HG03045 (cell line): ENCODE measurements at regions not wholly inside any gene's neighbourhood (a gene's known extent, or its start where the extent isn't known, plus 50 kb on each side); places are given as distances from the start of the nearest gene placed in this dataset.

ENCODE experiments used
- ATAC-seq: cut with Tn5 transposase; IDR thresholded peaks from one replicate; pipeline ENCODE4 v1.9.1; 2021; ENCODE audit warnings: mild to moderate bottlenecking, moderate library complexity; ENCODE audit not compliant: unreplicated experiment

- no peak for ATAC-seq
These were observed 53.4 kb upstream of the NAV3 start for GRCh38 chr12:77777274-77777673.

DNA sequence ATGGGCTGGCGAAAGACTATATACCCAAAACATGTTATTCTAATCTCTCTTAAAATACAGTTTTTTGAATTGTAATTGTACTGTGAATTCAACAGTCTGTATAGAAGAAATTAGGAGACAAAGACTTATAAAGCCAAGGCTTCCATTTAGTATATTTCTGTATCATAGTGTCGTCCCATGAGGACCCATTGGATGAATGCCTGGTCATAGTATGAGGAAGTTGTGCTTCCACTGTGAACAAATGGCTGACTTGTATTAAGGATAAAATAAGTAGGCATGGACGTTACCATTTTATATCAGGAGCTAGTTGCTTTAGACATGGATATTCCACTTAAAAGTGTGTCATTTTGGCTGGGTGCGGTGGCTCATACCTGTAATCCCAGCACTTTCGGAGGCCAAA, 55.9 kb upstream of the NAV3 start:
- ATAC-seq, result no peak

DNA sequence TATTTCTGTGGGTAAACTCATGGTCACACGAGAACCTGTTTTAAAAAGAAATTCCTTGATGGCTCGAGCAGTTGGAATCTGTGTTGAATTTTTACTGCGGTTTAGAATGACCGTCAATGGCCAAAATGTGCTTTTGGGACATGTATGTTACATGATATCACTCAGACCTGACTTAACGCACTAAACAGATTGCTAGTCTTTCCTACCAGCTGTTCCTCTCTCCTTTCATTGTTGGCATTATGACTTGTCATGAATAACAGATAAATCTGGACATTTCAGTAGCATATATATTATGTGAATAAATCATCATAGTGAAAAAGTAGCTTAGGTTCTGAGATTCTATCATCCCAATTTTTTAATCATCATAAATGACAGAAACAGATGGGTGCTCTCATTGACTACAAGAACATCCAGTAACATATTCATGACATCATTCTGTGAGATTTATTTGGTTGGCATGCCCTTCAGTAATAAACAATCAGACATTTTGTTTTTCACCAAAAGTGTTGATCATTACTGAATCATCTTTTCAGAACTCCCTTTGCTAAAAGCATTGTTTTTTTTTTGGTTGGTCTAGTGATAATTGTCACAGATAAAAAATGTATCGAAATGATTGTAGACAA, 57.9 kb upstream of the NAV3 start:
- ATAC-seq, result no peak

- no peak for ATAC-seq
These were observed 62.1 kb upstream of the NAV3 start for GRCh38 chr12:77768558-77768957.

DNA sequence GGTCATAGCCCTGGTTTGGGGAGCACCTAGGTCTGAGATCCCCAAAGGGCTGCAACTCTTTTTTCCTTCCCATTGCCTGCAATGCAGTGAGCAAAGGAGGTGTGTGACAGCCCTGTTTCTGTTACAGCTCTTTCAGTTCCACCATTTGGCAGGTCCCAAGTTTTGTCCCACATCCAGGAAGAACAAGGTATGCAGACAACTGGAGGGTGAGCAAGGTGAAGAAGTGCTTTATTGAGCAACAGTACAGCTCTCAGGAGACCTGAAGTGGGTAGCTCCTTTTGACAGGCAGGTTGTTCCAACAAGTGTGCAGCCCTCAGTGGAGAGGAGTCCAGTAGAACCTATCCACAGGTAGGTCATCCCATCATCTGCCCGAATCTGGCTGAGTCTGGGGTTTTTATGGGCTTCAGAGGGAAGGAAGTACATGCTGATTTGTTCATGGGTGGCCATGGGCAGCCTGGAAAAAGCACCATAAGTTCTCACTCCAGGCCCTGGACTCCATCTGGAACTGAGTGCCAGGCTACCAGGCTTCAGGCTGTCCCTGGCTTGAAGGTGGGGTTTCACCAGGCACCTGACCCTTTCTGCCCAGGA, 62.8 kb upstream of the NAV3 start:
- no peak for ATAC-seq

DNA sequence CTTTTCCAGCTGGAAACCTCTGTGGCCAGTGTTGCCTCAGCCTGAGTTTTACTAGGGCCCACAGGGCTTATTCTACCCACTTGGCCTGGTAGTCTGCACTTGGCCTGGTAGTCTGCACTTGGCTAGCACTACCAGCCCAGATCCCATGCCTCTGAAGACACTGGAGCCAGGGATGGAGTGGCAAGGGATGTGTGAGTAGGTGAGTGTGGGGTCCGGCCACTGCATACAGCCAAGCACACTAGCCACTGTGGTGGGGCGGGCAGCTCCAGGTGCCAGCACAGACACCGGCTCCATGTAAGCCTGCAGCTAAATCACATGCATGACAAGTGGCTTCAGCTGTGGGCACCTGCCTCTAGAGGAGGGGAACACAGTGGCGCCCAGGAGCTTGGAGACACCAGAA, 63.4 kb upstream of the NAV3 start:
- no peak for ATAC-seq

DNA sequence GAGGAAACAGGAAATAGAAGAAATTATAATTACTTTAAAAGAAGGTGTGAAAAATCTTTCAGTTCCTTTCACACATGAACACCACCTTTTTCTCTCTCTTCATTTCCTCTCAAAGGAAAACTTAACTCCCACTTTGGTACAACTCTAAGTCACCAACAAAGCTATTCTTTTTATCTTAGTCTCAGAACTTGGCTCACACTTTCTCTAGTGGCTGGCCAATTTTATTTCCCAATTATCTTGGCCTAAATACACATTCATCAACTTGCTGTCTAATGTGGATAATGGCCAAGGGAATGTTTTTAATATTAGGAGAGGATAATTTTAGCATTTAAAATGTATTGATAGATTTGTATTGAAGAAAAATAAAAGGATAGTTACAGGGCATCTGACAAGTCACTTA, 64.5 kb upstream of the NAV3 start:
- no peak for ATAC-seq

DNA sequence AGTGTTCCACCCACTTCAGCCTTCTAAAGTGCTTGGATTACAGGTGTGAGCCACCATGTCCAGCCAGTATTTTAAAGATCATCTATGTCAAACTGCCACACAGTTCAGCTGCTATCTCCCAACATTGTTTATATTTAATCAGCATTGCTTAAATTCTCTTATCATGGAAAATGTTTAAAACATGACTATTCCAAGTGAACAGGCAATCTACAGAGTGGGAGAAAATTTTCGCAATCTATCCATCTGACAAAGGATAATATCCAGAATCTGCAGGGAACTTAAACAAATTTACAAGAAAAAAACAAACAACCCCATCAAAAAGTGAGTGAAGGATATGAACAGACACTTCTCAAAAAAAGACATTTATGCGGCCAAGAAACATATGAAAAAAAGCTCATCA, 69.4 kb upstream of the NAV3 start:
- ATAC-seq, result no peak

DNA sequence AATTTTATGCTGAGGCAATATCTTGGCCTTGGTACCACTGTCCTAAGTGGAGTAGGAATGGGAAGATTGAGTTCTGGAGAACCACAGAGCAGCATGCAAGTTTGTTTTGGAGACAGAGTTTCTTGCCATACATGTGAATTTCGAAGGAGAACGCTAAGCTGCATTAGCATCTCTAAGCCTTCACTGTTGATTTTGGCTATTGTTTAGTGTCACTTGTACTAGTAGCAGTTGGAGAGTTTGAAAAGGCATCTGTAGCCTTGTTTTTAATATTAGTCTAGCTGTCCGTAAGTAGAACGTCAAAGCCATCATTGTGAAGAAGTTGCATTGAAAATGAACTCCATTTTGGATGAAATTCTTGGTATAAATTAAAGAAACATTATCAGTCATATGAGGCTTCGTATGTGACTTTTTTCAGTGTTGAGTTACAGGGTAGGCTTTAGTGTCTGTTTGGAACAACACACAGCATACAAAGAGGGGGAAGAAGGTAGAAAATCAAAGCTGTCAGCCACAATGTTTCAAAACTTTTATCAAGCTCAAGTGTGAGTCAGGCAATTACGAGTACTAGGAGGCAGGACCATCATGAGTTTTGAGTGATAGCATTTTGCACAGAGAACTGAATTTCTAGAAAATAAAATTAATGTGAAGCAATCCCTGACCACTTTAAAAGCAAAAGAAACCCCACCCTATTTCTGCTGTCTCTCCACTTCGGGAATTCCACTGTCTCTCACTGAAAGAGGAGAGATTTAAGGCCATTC, 70.2 kb upstream of the NAV3 start:
- ATAC-seq, result no peak

DNA sequence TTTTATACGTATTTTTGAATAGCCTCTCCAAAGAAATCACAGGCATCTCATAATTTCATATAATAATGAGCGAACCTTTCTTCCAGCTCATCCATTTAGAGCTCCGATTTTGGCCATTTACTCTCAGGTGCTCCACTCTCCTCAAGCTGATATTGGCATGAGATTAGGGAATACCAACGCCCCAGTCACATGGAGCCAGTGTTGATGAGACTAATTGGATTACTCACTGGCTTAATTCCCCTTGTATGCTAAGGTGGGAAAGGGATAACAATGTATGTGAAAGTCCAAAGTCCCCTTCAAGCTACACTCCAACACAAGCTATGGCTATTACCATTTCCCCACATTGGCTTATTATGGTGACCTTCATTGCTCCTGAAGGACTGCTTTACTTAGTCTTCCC, 76.6 kb upstream of the NAV3 start:
- no peak for ATAC-seq

- no peak for ATAC-seq
These were observed 78.8 kb upstream of the NAV3 start for GRCh38 chr12:77751939-77752338.

- ATAC-seq, result peak; percentile 100
These were observed 84.6 kb upstream of the NAV3 start for GRCh38 chr12:77746096-77746495.

- ATAC-seq, result no peak
These were observed 85.1 kb upstream of the NAV3 start for GRCh38 chr12:77745624-77746023.

GRCh38 chr12:77742631-77743030, 88.1 kb upstream of the NAV3 start:
- no peak for ATAC-seq

GRCh38 chr12:77741974-77742517, 88.6 kb upstream of the NAV3 start:
- ATAC-seq, result no peak

DNA sequence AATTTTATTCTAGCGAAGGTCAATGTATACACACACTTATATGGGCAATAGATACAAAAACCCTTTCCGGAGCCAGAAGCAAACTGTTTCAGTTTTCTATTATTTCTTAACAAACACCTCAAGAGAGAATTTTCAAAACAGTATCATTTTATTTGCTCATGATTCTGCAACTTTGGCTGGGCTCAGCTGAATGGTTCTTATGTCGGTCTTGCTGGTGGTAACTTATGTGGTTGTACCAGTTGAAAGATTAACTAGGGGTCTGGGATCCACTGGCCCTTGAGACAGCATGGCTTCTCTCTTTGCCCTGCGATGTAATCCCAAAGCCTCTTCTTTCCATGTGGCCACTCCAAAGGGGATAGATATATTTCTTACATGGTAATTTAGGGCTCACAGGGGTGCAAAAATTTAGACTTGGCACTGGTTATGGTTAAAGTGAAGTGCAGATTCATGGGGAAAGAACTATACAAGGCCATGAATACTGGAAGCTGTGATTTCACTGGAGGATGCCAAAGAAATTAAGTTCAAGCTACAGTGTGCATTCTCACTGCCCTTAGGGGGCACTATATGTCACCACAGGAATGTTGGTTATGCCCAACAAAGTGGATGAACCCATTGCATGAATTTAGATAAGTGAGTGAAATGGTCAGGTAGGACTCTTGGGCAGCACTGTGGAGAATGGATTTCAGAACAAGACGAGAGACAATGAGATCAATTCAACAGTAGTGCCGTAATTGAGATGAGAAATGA, 94.3 kb upstream of the NAV3 start:
- ATAC-seq, result no peak

GRCh38 chr12:77734214-77734883, 96.3 kb upstream of the NAV3 start:
- ATAC-seq, result no peak

GRCh38 chr12:77728018-77728417, 102.7 kb upstream of the NAV3 start:
- no peak for ATAC-seq

- no peak for ATAC-seq
These were observed 103.2 kb upstream of the NAV3 start for GRCh38 chr12:77727442-77728001.

- ATAC-seq, result no peak
These were observed 105.1 kb upstream of the NAV3 start for GRCh38 chr12:77725611-77726010.
